ENCODE measurements at regions not wholly inside any gene's neighbourhood (a gene's known extent, or its start where the extent isn't known, plus 50 kb on each side); places are given as distances from the start of the nearest gene placed in this dataset.

GRCh38 chr7:49150486-49150885 lies 226.1 kb downstream of the CDC14C start:
- H3K36me3 ChIP-seq (ENCODE audit: control insufficient read depth in 5 of 5, insufficient read depth in 5 of 5, low read length in 5 of 5) = no peaks in the 10 kb centered on the region
- H3K4me3 ChIP-seq (ENCODE audit: low read depth in 1 of 5, low read length in 5 of 5) = no peak overlapping the region
- no peaks in the 10 kb centered on the region for H3K27me3 ChIP-seq (ENCODE audit: control insufficient read depth in 5 of 5, insufficient read depth in 4 of 5, low read length in 5 of 5)
- no peak overlapping the region for H3K9ac ChIP-seq (ENCODE audit: low read length in 5 of 5)
- H3K4me1 ChIP-seq (ENCODE audit: control insufficient read depth in 5 of 5, insufficient read depth in 5 of 5, low read length in 5 of 5) = no peaks in the 10 kb centered on the region
- no peak overlapping the region for H3K27ac ChIP-seq (ENCODE audit: low read depth, low read length)
- H3K9me3 ChIP-seq (ENCODE audit: control insufficient read depth in 5 of 5, low read length in 5 of 5) = no peaks in the 10 kb centered on the region

- Histone ChIP-seq H3K27ac (ENCODE audit: low read depth, low read length) (no peak overlapping the region), H3K27me3 (ENCODE audit: control insufficient read depth in 5 of 5, insufficient read depth in 4 of 5, low read length in 5 of 5) (no peaks in the 10 kb centered on the region), H3K36me3 (ENCODE audit: control insufficient read depth in 5 of 5, insufficient read depth in 5 of 5, low read length in 5 of 5) (no peaks in the 10 kb centered on the region), H3K4me1 (ENCODE audit: control insufficient read depth in 5 of 5, insufficient read depth in 5 of 5, low read length in 5 of 5) (no peaks in the 10 kb centered on the region), H3K9ac (ENCODE audit: low read length in 5 of 5) (no peak overlapping the region), H3K9me3 (ENCODE audit: control insufficient read depth in 5 of 5, low read length in 5 of 5) (no peaks in the 10 kb centered on the region), H3K4me3 (ENCODE audit: low read depth in 1 of 5, low read length in 5 of 5) (no peak overlapping the region)
These were observed 226.8 kb downstream of the CDC14C start for GRCh38 chr7:49151146-49151545.

- Histone ChIP-seq H3K4me3 (ENCODE audit: low read depth in 1 of 5, low read length in 5 of 5) (no peak overlapping the region), H3K36me3 (ENCODE audit: control insufficient read depth in 5 of 5, insufficient read depth in 5 of 5, low read length in 5 of 5) (no peaks in the 10 kb centered on the region), H3K9ac (ENCODE audit: low read length in 5 of 5) (no peak overlapping the region), H3K4me1 (ENCODE audit: control insufficient read depth in 5 of 5, insufficient read depth in 5 of 5, low read length in 5 of 5) (no peaks in the 10 kb centered on the region), H3K9me3 (ENCODE audit: control insufficient read depth in 5 of 5, low read length in 5 of 5) (no peaks in the 10 kb centered on the region), H3K27me3 (ENCODE audit: control insufficient read depth in 5 of 5, insufficient read depth in 4 of 5, low read length in 5 of 5) (no peaks in the 10 kb centered on the region), H3K27ac (ENCODE audit: low read depth, low read length) (no peak overlapping the region)
These were observed 234.0 kb downstream of the CDC14C start for GRCh38 chr7:49158321-49158720.

GRCh38 chr7:49159536-49159935 lies 235.2 kb downstream of the CDC14C start:
- no peaks in the 10 kb centered on the region for H3K36me3 ChIP-seq (ENCODE audit: control insufficient read depth in 5 of 5, insufficient read depth in 5 of 5, low read length in 5 of 5)
- H3K9ac ChIP-seq (ENCODE audit: low read length in 5 of 5) = no peak overlapping the region
- H3K9me3 ChIP-seq (ENCODE audit: control insufficient read depth in 5 of 5, low read length in 5 of 5) = no peaks in the 10 kb centered on the region
- no peak overlapping the region for H3K4me3 ChIP-seq (ENCODE audit: low read depth in 1 of 5, low read length in 5 of 5)
- H3K27me3 ChIP-seq (ENCODE audit: control insufficient read depth in 5 of 5, insufficient read depth in 4 of 5, low read length in 5 of 5) = no peaks in the 10 kb centered on the region
- no peak overlapping the region for H3K27ac ChIP-seq (ENCODE audit: low read depth, low read length)
- H3K4me1 ChIP-seq (ENCODE audit: control insufficient read depth in 5 of 5, insufficient read depth in 5 of 5, low read length in 5 of 5) = no peaks in the 10 kb centered on the region

- no peak overlapping the region for H3K9ac ChIP-seq (ENCODE audit: low read length in 5 of 5)
- no peaks in the 10 kb centered on the region for H3K36me3 ChIP-seq (ENCODE audit: control insufficient read depth in 5 of 5, insufficient read depth in 5 of 5, low read length in 5 of 5)
- H3K27me3 ChIP-seq (ENCODE audit: control insufficient read depth in 5 of 5, insufficient read depth in 4 of 5, low read length in 5 of 5) = no peaks in the 10 kb centered on the region
- no peak overlapping the region for H3K4me3 ChIP-seq (ENCODE audit: low read depth in 1 of 5, low read length in 5 of 5)
- H3K27ac ChIP-seq (ENCODE audit: low read depth, low read length) = no peak overlapping the region
- no peaks in the 10 kb centered on the region for H3K4me1 ChIP-seq (ENCODE audit: control insufficient read depth in 5 of 5, insufficient read depth in 5 of 5, low read length in 5 of 5)
- H3K9me3 ChIP-seq (ENCODE audit: control insufficient read depth in 5 of 5, low read length in 5 of 5) = no peaks in the 10 kb centered on the region
These were observed 242.1 kb downstream of the CDC14C start for GRCh38 chr7:49166441-49166840.

- Histone ChIP-seq H3K9me3 (ENCODE audit: control insufficient read depth in 5 of 5, low read length in 5 of 5) (no peaks in the 10 kb centered on the region), H3K27me3 (ENCODE audit: control insufficient read depth in 5 of 5, insufficient read depth in 4 of 5, low read length in 5 of 5) (no peaks in the 10 kb centered on the region), H3K36me3 (ENCODE audit: control insufficient read depth in 5 of 5, insufficient read depth in 5 of 5, low read length in 5 of 5) (no peaks in the 10 kb centered on the region), H3K4me3 (ENCODE audit: low read depth in 1 of 5, low read length in 5 of 5) (no peak overlapping the region), H3K27ac (ENCODE audit: low read depth, low read length) (no peak overlapping the region), H3K4me1 (ENCODE audit: control insufficient read depth in 5 of 5, insufficient read depth in 5 of 5, low read length in 5 of 5) (no peaks in the 10 kb centered on the region), H3K9ac (ENCODE audit: low read length in 5 of 5) (no peak overlapping the region)
These were observed 248.3 kb downstream of the CDC14C start for GRCh38 chr7:49172639-49173038.

GRCh38 chr7:49174396-49174795 lies 250.0 kb downstream of the CDC14C start:
- Histone ChIP-seq H3K9ac (ENCODE audit: low read length in 5 of 5) (no peak overlapping the region), H3K4me1 (ENCODE audit: control insufficient read depth in 5 of 5, insufficient read depth in 5 of 5, low read length in 5 of 5) (no peaks in the 10 kb centered on the region), H3K36me3 (ENCODE audit: control insufficient read depth in 5 of 5, insufficient read depth in 5 of 5, low read length in 5 of 5) (no peaks in the 10 kb centered on the region), H3K9me3 (ENCODE audit: control insufficient read depth in 5 of 5, low read length in 5 of 5) (no peaks in the 10 kb centered on the region), H3K27me3 (ENCODE audit: control insufficient read depth in 5 of 5, insufficient read depth in 4 of 5, low read length in 5 of 5) (no peaks in the 10 kb centered on the region), H3K27ac (ENCODE audit: low read depth, low read length) (no peak overlapping the region), H3K4me3 (ENCODE audit: low read depth in 1 of 5, low read length in 5 of 5) (no peak overlapping the region)

GRCh38 chr7:49187543-49188268 lies 263.4 kb downstream of the CDC14C start:
- Histone ChIP-seq H3K9me3 (ENCODE audit: control insufficient read depth in 5 of 5, low read length in 5 of 5) (no peaks in the 10 kb centered on the region), H3K27me3 (ENCODE audit: control insufficient read depth in 5 of 5, insufficient read depth in 4 of 5, low read length in 5 of 5) (no peaks in the 10 kb centered on the region), H3K36me3 (ENCODE audit: control insufficient read depth in 5 of 5, insufficient read depth in 5 of 5, low read length in 5 of 5) (no peaks in the 10 kb centered on the region), H3K4me1 (ENCODE audit: control insufficient read depth in 5 of 5, insufficient read depth in 5 of 5, low read length in 5 of 5) (no peaks in the 10 kb centered on the region), H3K4me3 (ENCODE audit: low read depth in 1 of 5, low read length in 5 of 5) (no peak overlapping the region), H3K27ac (ENCODE audit: low read depth, low read length) (no peak overlapping the region), H3K9ac (ENCODE audit: low read length in 5 of 5) (no peak overlapping the region)

GRCh38 chr7:49228426-49229098 lies 304.2 kb downstream of the CDC14C start:
- Histone ChIP-seq H3K9ac (ENCODE audit: low read length in 5 of 5) (no peak overlapping the region), H3K9me3 (ENCODE audit: control insufficient read depth in 5 of 5, low read length in 5 of 5) (no peaks in the 10 kb centered on the region), H3K4me3 (ENCODE audit: low read depth in 1 of 5, low read length in 5 of 5) (no peak overlapping the region), H3K36me3 (ENCODE audit: control insufficient read depth in 5 of 5, insufficient read depth in 5 of 5, low read length in 5 of 5) (no peaks in the 10 kb centered on the region), H3K27ac (ENCODE audit: low read depth, low read length) (no peak overlapping the region), H3K4me1 (ENCODE audit: control insufficient read depth in 5 of 5, insufficient read depth in 5 of 5, low read length in 5 of 5) (no peaks in the 10 kb centered on the region), H3K27me3 (ENCODE audit: control insufficient read depth in 5 of 5, insufficient read depth in 4 of 5, low read length in 5 of 5) (no peaks in the 10 kb centered on the region)

- H3K4me1 ChIP-seq (ENCODE audit: control insufficient read depth in 5 of 5, insufficient read depth in 5 of 5, low read length in 5 of 5) = no peaks in the 10 kb centered on the region
- H3K4me3 ChIP-seq (ENCODE audit: low read depth in 1 of 5, low read length in 5 of 5) = no peak overlapping the region
- no peak overlapping the region for H3K9ac ChIP-seq (ENCODE audit: low read length in 5 of 5)
- H3K36me3 ChIP-seq (ENCODE audit: control insufficient read depth in 5 of 5, insufficient read depth in 5 of 5, low read length in 5 of 5) = no peaks in the 10 kb centered on the region
- H3K27me3 ChIP-seq (ENCODE audit: control insufficient read depth in 5 of 5, insufficient read depth in 4 of 5, low read length in 5 of 5) = no peaks in the 10 kb centered on the region
- no peaks in the 10 kb centered on the region for H3K9me3 ChIP-seq (ENCODE audit: control insufficient read depth in 5 of 5, low read length in 5 of 5)
- no peak overlapping the region for H3K27ac ChIP-seq (ENCODE audit: low read depth, low read length)
These were observed 304.9 kb downstream of the CDC14C start for GRCh38 chr7:49229246-49229645.

Measured in subcutaneous abdominal adipose tissue (tissue), 5 donors.